GM06990 (cell line): ENCODE measurements at regions not wholly inside any gene's neighbourhood (a gene's known extent, or its start where the extent isn't known, plus 50 kb on each side); places are given as distances from the start of the nearest gene placed in this dataset.
A peak's percentile ranks its signal among the peaks of the same experiment; 100 is the strongest.

Source experiments
- DNase-seq: peaks from one replicate; pipeline ENCODE4 v3.0.0-alpha.2; 2011; ENCODE audit not compliant: insufficient read length; ENCODE audit errors: extremely low read depth
- H3K27me3 ChIP-seq: replicated peaks from 2 replicates; pipeline ENCODE4 v1.6.0; 2011; ENCODE audit warnings: low read length; ENCODE audit not compliant: control insufficient read depth, insufficient read depth
- H3K36me3 ChIP-seq: 2 replicates; pipeline ENCODE4 v1.5.1; 2011; ENCODE audit warnings: low read length; ENCODE audit not compliant: control insufficient read depth, insufficient read depth
- H3K4me3 ChIP-seq: replicated peaks from 2 replicates; pipeline ENCODE4 v1.5.1; 2011; ENCODE audit warnings: low read depth, mild to moderate bottlenecking, control low read depth, low read length
- CTCF ChIP-seq: IDR thresholded peaks from 2 replicates; pipeline ENCODE4 v1.5.1; 2011; ENCODE audit warnings: low read length, control low read depth, mild to moderate bottlenecking, inconsistent platforms; ENCODE audit not compliant: insufficient read depth, poor library complexity, severe bottlenecking

- peak; percentile 90 for TF ChIP-seq CTCF
- Histone ChIP-seq H3K27me3 (no peaks in the 10 kb centered on the region), H3K4me3 (peak overlapping the region; percentile 39), H3K36me3 (no peaks in the 10 kb centered on the region)
- DNase-seq: peak; percentile 72
These were observed 220.1 kb upstream of the STK26 start for GRCh38 chrX:131802836-131803626.

GRCh38 chrX:131812847-131813825, 210.0 kb upstream of the STK26 start:
- peak; percentile 39 for TF ChIP-seq CTCF
- Histone ChIP-seq H3K36me3 (no peaks in the 10 kb centered on the region), H3K27me3 (no peaks in the 10 kb centered on the region), H3K4me3 (peak overlapping the region; percentile 49)
- peak; percentile 78 for DNase-seq

GRCh38 chrX:131816551-131817136, 206.5 kb upstream of the STK26 start:
- DNase-seq: peak; percentile 78
- Histone ChIP-seq H3K36me3 (no peaks in the 10 kb centered on the region), H3K27me3 (no peaks in the 10 kb centered on the region), H3K4me3 (peak overlapping the region; percentile 36)
- TF ChIP-seq CTCF: peak; percentile 34

GRCh38 chrX:131818297-131818936, 204.7 kb upstream of the STK26 start:
- no peak for DNase-seq
- no peaks in the 10 kb centered on the region for H3K27me3 ChIP-seq
- no peak for TF ChIP-seq CTCF
- H3K36me3 ChIP-seq: no peaks in the 10 kb centered on the region
- H3K4me3 ChIP-seq: no peak overlapping the region

GRCh38 chrX:131821945-131822622, 201.0 kb upstream of the STK26 start:
- DNase-seq: peak; percentile 67
- Histone ChIP-seq H3K27me3 (no peaks in the 10 kb centered on the region), H3K4me3 (peak overlapping the region; percentile 56), H3K36me3 (no peaks in the 10 kb centered on the region)
- peak; percentile 29 for TF ChIP-seq CTCF
